ENCODE measurements at regions not wholly inside any gene's neighbourhood (a gene's known extent, or its start where the extent isn't known, plus 50 kb on each side); places are given as distances from the start of the nearest gene placed in this dataset.

DNA sequence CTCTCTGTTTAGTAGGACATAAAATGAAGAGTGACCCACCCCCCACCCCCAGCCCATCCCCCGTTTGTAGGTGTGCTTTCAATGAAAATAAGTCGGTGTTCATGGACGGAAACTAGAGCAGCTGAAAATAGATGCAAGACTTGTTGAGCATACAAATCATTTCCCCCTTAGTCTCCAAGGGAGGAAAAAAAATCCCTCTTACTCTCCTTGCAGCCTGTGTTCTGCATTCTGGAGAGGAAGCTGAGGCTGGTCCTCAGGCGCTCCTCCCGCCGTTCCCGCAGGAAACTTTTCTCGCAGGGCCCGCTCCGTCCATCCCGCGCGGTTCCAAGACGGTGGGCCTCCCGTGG lies 259.0 kb upstream of the E2F7 start:
- no peak overlapping the region for H3K4me2 ChIP-seq (ENCODE audit: low read length)
- H3K36me3 ChIP-seq (replicated peaks; ENCODE audit: low read depth, low read length), result no peaks in the 10 kb centered on the region
- H3K9ac ChIP-seq (ENCODE audit: low read length), result no peak overlapping the region

DNA sequence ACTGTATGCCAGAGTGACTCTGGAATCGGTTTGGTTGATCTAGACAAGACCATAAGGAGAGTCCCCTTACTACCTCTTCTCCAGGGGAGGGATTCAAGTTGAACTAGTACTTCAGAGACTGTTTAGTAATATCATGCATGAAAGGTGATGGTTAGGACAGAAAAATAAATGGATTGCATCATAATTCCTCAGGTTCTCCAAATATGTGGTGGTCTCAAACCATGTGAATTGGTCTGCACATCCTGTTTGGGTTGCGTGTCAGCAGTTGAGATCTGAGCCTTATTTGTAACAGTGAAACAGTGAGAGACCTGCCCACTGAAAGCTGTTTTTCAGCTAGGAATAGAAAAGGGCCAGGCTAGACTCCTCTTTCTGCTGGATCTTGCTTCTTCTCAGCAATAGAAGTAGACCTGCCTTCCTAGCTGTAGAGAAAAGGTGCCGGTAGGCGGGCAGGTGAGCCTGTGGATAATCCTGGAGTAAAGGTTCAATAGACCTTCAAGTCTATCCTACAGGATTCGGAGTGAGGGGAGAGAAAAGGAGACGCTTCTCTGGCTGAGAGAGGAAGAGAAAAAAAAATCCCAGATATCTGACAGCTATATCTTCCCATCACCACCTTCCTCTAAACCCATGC lies 258.5 kb upstream of the E2F7 start:
- no peaks in the 10 kb centered on the region for H3K36me3 ChIP-seq (replicated peaks; ENCODE audit: low read depth, low read length)
- H3K79me2 ChIP-seq (ENCODE audit: low read length), result no peaks in the 10 kb centered on the region
- TF ChIP-seq EZH2phosphoT487 (IDR thresholded peaks at IDR 0.05; ENCODE audit: low read depth), result no peak
- TF ChIP-seq CTCF (IDR thresholded peaks at IDR 0.05; ENCODE audit: low read depth, low read length), result no peak
- H3K9ac ChIP-seq (ENCODE audit: low read length), result no peak overlapping the region
- H3K9me3 ChIP-seq (ENCODE audit: insufficient read depth, low read length), result no peaks in the 10 kb centered on the region
- no peak overlapping the region for H3K4me2 ChIP-seq (ENCODE audit: low read length)
- H3K27me3 ChIP-seq (ENCODE audit: low read depth, low read length), result no peaks in the 10 kb centered on the region
- no peak overlapping the region for H3K4me3 ChIP-seq (ENCODE audit: low read length)
- H3K27ac ChIP-seq (ENCODE audit: low read length), result no peak overlapping the region
- no peaks in the 10 kb centered on the region for H3K4me1 ChIP-seq (ENCODE audit: low read length)
- H2AFZ ChIP-seq (ENCODE audit: low read depth, low read length), result no peak overlapping the region
- no peaks in the 10 kb centered on the region for H4K20me1 ChIP-seq (ENCODE audit: insufficient read depth, low read length)

More for the DNA sequence above, 259.0 kb upstream of the E2F7 start:
- Histone ChIP-seq H4K20me1 (ENCODE audit: insufficient read depth, low read length) (no peaks in the 10 kb centered on the region), H3K4me3 (ENCODE audit: low read length) (no peak overlapping the region), H3K27ac (ENCODE audit: low read length) (no peak overlapping the region), H2AFZ (ENCODE audit: low read depth, low read length) (no peak overlapping the region), H3K9me3 (ENCODE audit: insufficient read depth, low read length) (no peaks in the 10 kb centered on the region), H3K27me3 (ENCODE audit: low read depth, low read length) (no peaks in the 10 kb centered on the region), H3K4me1 (ENCODE audit: low read length) (no peaks in the 10 kb centered on the region), H3K79me2 (ENCODE audit: low read length) (no peaks in the 10 kb centered on the region)
- no peak for TF ChIP-seq CTCF (IDR thresholded peaks at IDR 0.05; ENCODE audit: low read depth, low read length)
- TF ChIP-seq EZH2phosphoT487 (IDR thresholded peaks at IDR 0.05; ENCODE audit: low read depth), result no peak

GRCh38 chr12:77319166-77319565 lies 253.8 kb upstream of the E2F7 start:
- no peak overlapping the region for H2AFZ ChIP-seq (ENCODE audit: low read depth, low read length)
- H3K4me2 ChIP-seq (ENCODE audit: low read length), result no peak overlapping the region
- TF ChIP-seq CTCF (IDR thresholded peaks at IDR 0.05; ENCODE audit: low read depth, low read length) (no peak), EZH2phosphoT487 (IDR thresholded peaks at IDR 0.05; ENCODE audit: low read depth) (no peak)
- H3K4me3 ChIP-seq (ENCODE audit: low read length), result no peak overlapping the region
- no peak overlapping the region for H3K27ac ChIP-seq (ENCODE audit: low read length)
- no peaks in the 10 kb centered on the region for H4K20me1 ChIP-seq (ENCODE audit: insufficient read depth, low read length)
- no peaks in the 10 kb centered on the region for H3K9me3 ChIP-seq (ENCODE audit: insufficient read depth, low read length)
- no peaks in the 10 kb centered on the region for H3K36me3 ChIP-seq (replicated peaks; ENCODE audit: low read depth, low read length)
- H3K9ac ChIP-seq (ENCODE audit: low read length), result no peak overlapping the region
- H3K27me3 ChIP-seq (ENCODE audit: low read depth, low read length), result no peaks in the 10 kb centered on the region
- no peaks in the 10 kb centered on the region for H3K4me1 ChIP-seq (ENCODE audit: low read length)
- no peaks in the 10 kb centered on the region for H3K79me2 ChIP-seq (ENCODE audit: low read length)

DNA sequence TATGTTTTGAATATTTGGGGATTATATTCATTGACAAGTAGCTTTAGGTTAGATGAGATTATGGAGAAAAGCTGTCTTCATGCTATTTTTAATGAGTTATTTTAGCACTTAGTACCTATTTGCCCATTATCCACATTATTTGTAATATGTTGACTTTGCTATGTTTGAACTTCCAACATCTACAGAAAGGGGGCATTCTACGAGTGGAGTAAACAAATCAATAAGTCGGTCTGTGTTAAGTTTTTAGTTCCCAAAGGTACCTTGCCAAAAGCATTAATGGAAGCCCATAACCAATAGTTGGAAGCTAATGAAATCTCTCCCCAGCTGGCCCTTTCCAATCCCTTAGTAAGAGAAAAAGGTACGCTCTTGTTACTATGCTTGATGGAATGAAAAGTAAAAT lies 250.0 kb upstream of the E2F7 start:
- no peak for TF ChIP-seq EZH2phosphoT487 (IDR thresholded peaks at IDR 0.05; ENCODE audit: low read depth)
- no peak for TF ChIP-seq CTCF (IDR thresholded peaks at IDR 0.05; ENCODE audit: low read depth, low read length)
- Histone ChIP-seq H3K4me3 (ENCODE audit: low read length) (no peak overlapping the region), H3K27ac (ENCODE audit: low read length) (no peak overlapping the region)

More for the DNA sequence above, 250.0 kb upstream of the E2F7 start:
- Histone ChIP-seq H3K9me3 (ENCODE audit: insufficient read depth, low read length) (no peaks in the 10 kb centered on the region), H3K4me1 (ENCODE audit: low read length) (no peaks in the 10 kb centered on the region), H2AFZ (ENCODE audit: low read depth, low read length) (no peak overlapping the region), H3K4me2 (ENCODE audit: low read length) (no peak overlapping the region), H3K36me3 (replicated peaks; ENCODE audit: low read depth, low read length) (no peaks in the 10 kb centered on the region), H3K27me3 (ENCODE audit: low read depth, low read length) (no peaks in the 10 kb centered on the region), H4K20me1 (ENCODE audit: insufficient read depth, low read length) (no peaks in the 10 kb centered on the region), H3K9ac (ENCODE audit: low read length) (no peak overlapping the region), H3K79me2 (ENCODE audit: low read length) (no peaks in the 10 kb centered on the region)
